Right atrium auricular region (tissue), 2 donors: ENCODE measurements at regions not wholly inside any gene's neighbourhood (a gene's known extent, or its start where the extent isn't known, plus 50 kb on each side); places are given as distances from the start of the nearest gene placed in this dataset.

Experiments used
- DNase-seq: peaks from one replicate; pipeline ENCODE4 v3.0.0-alpha.2; 2019; ENCODE audit warnings: low spot score
- H3K27ac ChIP-seq, 2 donors: fragments of 200-600 bp; sonication (generic); 1 replicate in 1 of 2; 2 replicates in 1 of 2; pipeline ENCODE4 v1.5.1; 2016 to 2019
- H3K27me3 ChIP-seq, 2 donors: fragments of 200-600 bp; sonication (generic); one replicate each; pipeline versions ENCODE4 v1.5.1 to v1.6.0; 2017 to 2019
- H3K36me3 ChIP-seq: fragments of 200-600 bp; sonication (generic); one replicate; pipeline ENCODE4 v1.5.1; 2016
- H3K4me1 ChIP-seq, 2 donors: fragments of 200-600 bp; sonication (generic); one replicate each; pipeline versions ENCODE4 v1.5.1 to v1.6.0; 2017 to 2019
- H3K4me3 ChIP-seq, 2 donors: fragments of 200-600 bp; sonication (generic); 1 replicate in 1 of 2; 2 replicates in 1 of 2; pipeline ENCODE4 v1.5.1; 2017 to 2019; ENCODE audit warnings: mild to moderate bottlenecking in 1 of 2, moderate library complexity in 1 of 2
- H3K9me3 ChIP-seq, 2 donors: fragments of 200-600 bp; sonication (generic); one replicate each; pipeline ENCODE4 v1.5.1; 2019
- CTCF ChIP-seq, 2 donors: fragments of 200-600 bp; sonication (generic); IDR thresholded peaks; one replicate each; pipeline ENCODE4 v1.5.1; 2019; ENCODE audit warnings: antibody characterized with exemption in 2 of 2

DNA sequence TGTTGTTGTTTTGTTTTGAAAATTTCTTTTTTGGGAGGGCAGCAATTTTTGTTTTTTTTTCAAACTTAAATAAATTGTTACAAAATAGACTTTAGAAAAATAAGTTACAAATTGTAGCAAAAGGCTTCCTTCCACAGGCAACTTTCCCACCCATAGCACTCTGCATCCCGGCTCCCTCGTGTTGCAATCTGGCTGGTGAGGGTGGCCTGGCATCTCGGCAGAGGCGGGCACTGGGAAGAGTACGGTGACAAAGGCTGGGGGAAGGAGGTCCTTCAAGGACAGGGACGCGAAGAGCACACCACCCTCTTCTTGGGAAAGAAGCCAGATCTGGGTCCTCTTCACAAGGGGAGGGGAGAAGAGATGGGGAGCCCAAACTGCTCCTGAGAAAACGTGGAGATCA, 379.7 kb downstream of the OLFM4 start:
- DNase-seq, result no peak
- Histone ChIP-seq H3K4me1 (no peaks in the 10 kb centered on the region), H3K27me3 (no peaks in the 10 kb centered on the region), H3K4me3 (no peak overlapping the region), H3K36me3 (no peaks in the 10 kb centered on the region), H3K9me3 (no peaks in the 10 kb centered on the region), H3K27ac (no peak overlapping the region)
- no peak for TF ChIP-seq CTCF (IDR thresholded peaks at IDR 0.05)

DNA sequence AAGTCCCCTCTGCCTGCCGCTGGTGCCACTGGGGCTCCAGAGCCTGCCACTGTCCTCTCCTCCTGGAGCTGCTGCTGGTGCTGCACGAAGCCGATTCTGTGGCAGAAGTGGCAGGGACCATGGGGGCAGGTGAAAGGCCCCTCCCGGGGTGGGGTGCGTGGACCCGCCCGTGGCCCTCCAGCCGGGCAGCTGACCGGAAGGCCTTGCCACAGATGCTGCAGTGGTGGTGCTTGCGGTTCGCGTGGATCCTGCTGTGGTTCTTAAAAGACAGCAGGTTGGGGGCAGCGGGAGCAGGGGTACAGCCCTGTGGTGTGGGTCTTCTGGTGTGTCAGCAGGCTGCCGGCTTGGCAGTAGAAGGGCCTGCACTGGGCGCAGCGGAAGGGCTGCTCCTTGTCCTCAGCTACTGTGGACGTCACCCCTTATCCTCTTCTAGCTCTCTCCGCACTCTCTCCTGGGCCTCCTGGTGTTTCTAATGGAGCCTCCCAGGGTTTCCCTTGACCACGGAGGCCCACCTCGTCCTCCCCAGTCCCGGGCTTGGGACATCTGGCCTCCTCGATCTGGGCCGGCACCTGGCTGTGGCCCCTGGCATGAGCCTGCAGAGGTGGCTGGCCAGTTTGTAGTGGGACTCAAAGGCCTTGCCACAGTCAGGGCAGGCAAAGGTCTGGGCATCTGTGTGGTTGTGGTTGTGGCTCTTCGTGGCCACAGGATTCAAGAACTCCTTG, 380.4 kb downstream of the OLFM4 start:
- no peaks in the 10 kb centered on the region for H3K27me3 ChIP-seq
- no peaks in the 10 kb centered on the region for H3K36me3 ChIP-seq
- DNase-seq, result no peak
- no peak for TF ChIP-seq CTCF (IDR thresholded peaks at IDR 0.05)
- H3K9me3 ChIP-seq, result no peaks in the 10 kb centered on the region
- H3K4me1 ChIP-seq, result no peaks in the 10 kb centered on the region
- H3K27ac ChIP-seq, result no peak overlapping the region
- no peak overlapping the region for H3K4me3 ChIP-seq

- DNase-seq, result no peak
- TF ChIP-seq CTCF (IDR thresholded peaks at IDR 0.05), result no peak
- Histone ChIP-seq H3K27me3 (no peaks in the 10 kb centered on the region), H3K4me1 (no peaks in the 10 kb centered on the region), H3K9me3 (no peaks in the 10 kb centered on the region), H3K4me3 (no peak overlapping the region), H3K36me3 (no peaks in the 10 kb centered on the region), H3K27ac (no peak overlapping the region)
These were observed 382.9 kb downstream of the OLFM4 start for GRCh38 chr13:53411463-53411862.

GRCh38 chr13:53415135-53415534, 386.5 kb downstream of the OLFM4 start:
- Histone ChIP-seq H3K27ac (no peak overlapping the region), H3K27me3 (no peaks in the 10 kb centered on the region), H3K4me1 (no peaks in the 10 kb centered on the region), H3K36me3 (no peaks in the 10 kb centered on the region), H3K4me3 (no peak overlapping the region), H3K9me3 (no peaks in the 10 kb centered on the region)
- no peak for DNase-seq
- no peak for TF ChIP-seq CTCF (IDR thresholded peaks at IDR 0.05)

DNA sequence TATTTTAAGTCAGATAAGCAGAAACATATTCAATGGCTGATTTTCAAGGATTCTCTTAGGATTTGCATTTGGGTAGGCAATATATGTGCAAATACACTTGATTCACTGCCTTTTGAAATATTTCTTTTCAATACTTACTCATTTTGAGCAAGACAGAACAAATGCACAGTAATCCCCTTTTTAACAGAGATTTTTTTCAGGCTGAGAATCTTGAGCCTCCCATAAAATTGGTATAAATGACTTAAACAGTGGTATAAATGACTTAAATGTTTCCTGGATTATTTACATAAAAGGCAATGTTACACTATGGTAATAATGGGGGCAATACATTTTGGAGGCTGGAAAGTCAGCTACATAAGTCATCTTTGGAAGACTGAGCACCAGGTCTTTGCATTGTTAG, 389.0 kb downstream of the OLFM4 start:
- no peak for DNase-seq
- Histone ChIP-seq H3K4me3 (no peak overlapping the region), H3K9me3 (no peaks in the 10 kb centered on the region), H3K4me1 (no peaks in the 10 kb centered on the region), H3K27me3 (no peaks in the 10 kb centered on the region), H3K27ac (no peak overlapping the region), H3K36me3 (no peaks in the 10 kb centered on the region)
- TF ChIP-seq CTCF (IDR thresholded peaks at IDR 0.05), result no peak

GRCh38 chr13:53422415-53422814, 393.8 kb downstream of the OLFM4 start:
- H3K4me1 ChIP-seq, result no peaks in the 10 kb centered on the region
- no peaks in the 10 kb centered on the region for H3K9me3 ChIP-seq
- no peak overlapping the region for H3K4me3 ChIP-seq
- H3K27ac ChIP-seq, result no peak overlapping the region
- no peak for TF ChIP-seq CTCF (IDR thresholded peaks at IDR 0.05)
- no peak for DNase-seq
- no peaks in the 10 kb centered on the region for H3K27me3 ChIP-seq
- no peaks in the 10 kb centered on the region for H3K36me3 ChIP-seq
